Right lobe of liver (tissue), 6 donors: ENCODE measurements at regions not wholly inside any gene's neighbourhood (a gene's known extent, or its start where the extent isn't known, plus 50 kb on each side); places are given as distances from the start of the nearest gene placed in this dataset.
A peak's percentile ranks its signal among the peaks of the same experiment; 100 is the strongest.

Experiments
- ATAC-seq, 4 donors: fragments of 200-7000 bp; cut with Tn5 transposase; one replicate each; pipeline ENCODE4 v1.9.1; 2020; ENCODE audit warnings: mild to moderate bottlenecking in 4 of 4, moderate library complexity in 4 of 4
- DNase-seq, 3 donors: peaks; one replicate each; pipeline ENCODE4 v3.0.0-alpha.2; 2020
- H3K27ac ChIP-seq, 3 donors: fragments of 200-600 bp; one replicate each; pipeline ENCODE4 v1.8.0; 2022
- H3K27me3 ChIP-seq, 2 donors: fragments of 200-600 bp; one replicate each; pipeline ENCODE4 v1.8.0; 2022
- H3K36me3 ChIP-seq, 4 donors: fragments of 200-600 bp; sonication (generic) in 1 of 4; one replicate each; pipeline versions ENCODE4 v1.5.1 to v1.8.0; 2017 to 2022; ENCODE audit warnings: control low read depth in 1 of 4
- H3K4me1 ChIP-seq, 4 donors: fragments of 200-600 bp; sonication (generic) in 1 of 4; one replicate each; pipeline versions ENCODE4 v1.5.1 to v1.8.0; 2017 to 2022; ENCODE audit warnings: control low read depth in 1 of 4
- H3K4me3 ChIP-seq, 3 donors: fragments of 200-600 bp; one replicate each; pipeline ENCODE4 v1.8.0; 2022
- H3K9me3 ChIP-seq, 4 donors: fragments of 200-600 bp; sonication (generic) in 1 of 4; one replicate each; pipeline versions ENCODE4 v1.5.1 to v1.8.0; 2017 to 2022; ENCODE audit warnings: control low read depth in 1 of 4
- CTCF ChIP-seq, 4 donors: fragments of 200-600 bp in 3 of 4; fragments of 450-650 bp in 1 of 4; IDR thresholded peaks; one replicate each; pipeline versions ENCODE4 v1.5.1 to v1.8.0; 2016 to 2022; ENCODE audit warnings: antibody characterized with exemption in 4 of 4, mild to moderate bottlenecking in 2 of 4
- POLR2A ChIP-seq: fragments of 450-650 bp; IDR thresholded peaks from one replicate; pipeline ENCODE4 v1.6.1; 2017; ENCODE audit warnings: antibody characterized with exemption, mild to moderate bottlenecking
- WGBS: methylation state at CpG from one replicate; pipeline ENCODE4 v1.1.6; 2018; ENCODE audit warnings: low coverage, low lambda C conversion rate; ENCODE audit not compliant: insufficient coverage; ENCODE audit errors: missing lambda C conversion rate; 5-methylcytosine and 5-hydroxymethylcytosine counted together
- intact Hi-C, 2 donors: fragments of 100-400 bp; cut with DNase I; formaldehyde crosslinking; loops; one replicate each; pipeline versions ENCODE4 v1.11.2 to v1.14.1; 2022
- donor health status: DM: no; HTN: yes; CAD: no.
- donor health status: DM: no; HTN: no; CAD: no.
- donor health status: DM: no; HTN: no; CAD: no.
- donor health status: DM: no; HTN: yes; CAD: no.
- donor health status: DM: no; HTN: yes; CAD: no.

- peak in 1 of 3 donors; percentile 47 for DNase-seq
- Histone ChIP-seq H3K27ac (no peak overlapping the region), H3K4me1 (peaks cover 0 to 21% (median 15%) of the 10 kb centered on the region in 4 donors)
Observed at GRCh38 chr2:8537562-8538155, 144.2 kb upstream of the ID2 start.

GRCh38 chr2:8538531-8538930 is 143.3 kb upstream of the ID2 start:
- Histone ChIP-seq H3K27ac (no peak overlapping the region), H3K36me3 (no peaks in the 10 kb centered on the region), H3K27me3 (no peaks in the 10 kb centered on the region), H3K9me3 (no peaks in the 10 kb centered on the region), H3K4me1 (peaks cover 0 to 21% (median 15%) of the 10 kb centered on the region in 4 donors), H3K4me3 (no peak overlapping the region)
- 45% methylated on average over 5 of the region's 9 CpGs for WGBS
- no peak for ATAC-seq
- intact Hi-C loops = no loop called here
- TF ChIP-seq CTCF (IDR thresholded peaks at IDR 0.05) = no peak
- DNase-seq = peak in 1 of 3 donors; percentile 44

More at GRCh38 chr2:8537562-8538155, 144.2 kb upstream of the ID2 start:
- 53% methylated on average over 2 of the region's 4 CpGs for WGBS
- Histone ChIP-seq H3K36me3 (no peaks in the 10 kb centered on the region), H3K27me3 (no peaks in the 10 kb centered on the region), H3K4me3 (no peak overlapping the region), H3K9me3 (no peaks in the 10 kb centered on the region)
- TF ChIP-seq POLR2A = no peak
- no peak for TF ChIP-seq CTCF (IDR thresholded peaks at IDR 0.05)
- ATAC-seq = no peak
- intact Hi-C loops = no loop called here

- Histone ChIP-seq H3K27me3 (no peaks in the 10 kb centered on the region), H3K4me1 (peaks cover 0 to 21% (median 15%) of the 10 kb centered on the region in 4 donors), H3K27ac (peak overlapping the region in 1 of 3 donors; percentile 22), H3K9me3 (no peaks in the 10 kb centered on the region), H3K36me3 (no peaks in the 10 kb centered on the region), H3K4me3 (no peak overlapping the region)
- TF ChIP-seq POLR2A = no peak
- TF ChIP-seq CTCF (IDR thresholded peaks at IDR 0.05) = no peak
- 53% methylated on average over 5 of the region's 14 CpGs for WGBS
- no peak for ATAC-seq
- peak in 1 of 3 donors; percentile 47 for DNase-seq
- intact Hi-C loops = no loop called here
Observed at GRCh38 chr2:8538931-8539621, 142.8 kb upstream of the ID2 start.

GRCh38 chr2:8539743-8540551 is 141.9 kb upstream of the ID2 start:
- Histone ChIP-seq H3K4me1 (peaks cover 0 to 13% (median 12%) of the 10 kb centered on the region in 4 donors), H3K9me3 (no peaks in the 10 kb centered on the region), H3K4me3 (no peak overlapping the region), H3K27ac (peak overlapping the region; percentile 15 to 24 (median 22)), H3K27me3 (no peaks in the 10 kb centered on the region), H3K36me3 (no peaks in the 10 kb centered on the region)
- intact Hi-C loops = no loop called here
- no peak for TF ChIP-seq POLR2A
- WGBS = 61% methylated on average over 9 of the region's 14 CpGs
- DNase-seq (peak in 1 of 3 donors; percentile 48), ATAC-seq (peak; percentile 3 to 30 (median 9))
